ENCODE measurements at regions not wholly inside any gene's neighbourhood (a gene's known extent, or its start where the extent isn't known, plus 50 kb on each side); places are given as distances from the start of the nearest gene placed in this dataset.
"Not testable (repeated sequence)": the region's sequence is repeated elsewhere in the genome, so short reads cannot be mapped to it uniquely, and the experiment has no call there.

DNA sequence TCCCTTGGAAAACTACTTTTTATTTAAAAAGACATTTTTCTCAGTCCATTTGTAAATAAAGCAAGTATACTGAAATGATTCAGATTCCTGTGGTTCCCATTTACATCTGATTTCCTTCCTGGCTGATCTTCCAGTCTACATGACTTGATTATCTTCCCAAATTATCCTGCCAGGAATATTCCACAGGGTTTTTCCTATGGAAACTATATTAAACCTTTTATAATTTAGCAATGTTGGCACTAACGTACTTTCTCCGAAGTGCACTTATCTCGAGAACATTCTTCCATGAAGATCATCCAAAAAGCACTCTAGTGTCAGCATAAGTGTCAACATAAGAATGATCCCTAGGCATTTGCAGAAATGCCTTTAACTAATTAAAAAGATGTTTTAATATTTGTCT lies 347.7 kb upstream of the KIF2B start:
- no peak for DNase-seq

DNA sequence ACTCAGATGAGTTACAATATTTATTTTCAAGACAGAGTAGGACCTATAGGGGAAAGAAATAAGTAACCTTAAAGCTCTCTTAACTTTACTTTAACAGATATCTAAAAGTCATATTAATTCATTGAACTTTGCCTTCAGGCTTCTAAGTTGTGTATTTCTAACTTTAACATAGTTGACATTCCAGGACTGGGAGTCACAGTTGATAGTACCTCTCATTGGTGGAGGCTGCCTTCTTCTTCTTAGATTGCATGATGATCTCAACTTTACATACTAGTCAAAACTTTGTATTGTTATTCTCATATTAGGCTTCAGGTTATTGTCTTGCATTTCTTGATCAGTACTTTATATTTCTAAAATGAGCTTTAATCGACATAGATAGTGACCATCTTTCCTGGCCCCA lies 350.1 kb upstream of the KIF2B start:
- DNase-seq, result no peak

DNA sequence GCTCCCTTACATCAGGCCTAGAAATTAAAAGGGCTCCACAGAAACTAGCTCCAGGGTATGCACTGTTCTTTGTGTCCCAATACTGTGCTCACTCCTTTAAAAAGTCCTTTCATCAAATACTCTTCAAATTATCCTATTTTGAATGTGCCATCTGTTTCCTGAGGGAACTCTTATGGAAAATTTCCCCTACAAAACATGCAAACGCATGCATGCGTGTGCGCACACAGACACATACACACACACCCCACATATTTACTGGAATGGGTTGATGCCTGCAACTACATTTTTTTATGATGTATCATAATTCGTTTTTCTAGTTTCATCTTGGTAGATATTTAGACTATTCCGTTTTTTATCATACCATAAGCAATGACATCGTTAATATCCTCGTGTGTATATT lies 351.2 kb upstream of the KIF2B start:
- DNase-seq, result no peak

DNA sequence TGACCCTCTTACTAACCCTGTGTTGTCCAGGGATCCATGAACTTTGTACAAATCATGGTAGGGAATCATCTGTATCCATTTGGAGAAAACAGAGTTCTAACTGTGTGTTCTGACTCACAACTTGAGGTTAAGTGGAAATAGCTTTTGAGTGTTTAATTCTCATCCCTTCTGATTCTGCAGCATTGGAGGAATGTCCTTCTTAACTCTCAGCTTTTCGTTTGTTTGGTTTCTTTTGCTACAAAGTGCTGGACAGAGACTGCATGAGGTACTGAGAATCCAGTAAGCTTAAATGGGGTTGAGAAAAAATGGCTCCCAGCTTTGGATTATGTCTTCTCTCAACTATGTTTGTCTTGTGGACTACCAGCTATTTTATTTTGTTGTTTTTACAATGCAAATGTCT lies 352.1 kb upstream of the KIF2B start:
- no peak for DNase-seq

DNA sequence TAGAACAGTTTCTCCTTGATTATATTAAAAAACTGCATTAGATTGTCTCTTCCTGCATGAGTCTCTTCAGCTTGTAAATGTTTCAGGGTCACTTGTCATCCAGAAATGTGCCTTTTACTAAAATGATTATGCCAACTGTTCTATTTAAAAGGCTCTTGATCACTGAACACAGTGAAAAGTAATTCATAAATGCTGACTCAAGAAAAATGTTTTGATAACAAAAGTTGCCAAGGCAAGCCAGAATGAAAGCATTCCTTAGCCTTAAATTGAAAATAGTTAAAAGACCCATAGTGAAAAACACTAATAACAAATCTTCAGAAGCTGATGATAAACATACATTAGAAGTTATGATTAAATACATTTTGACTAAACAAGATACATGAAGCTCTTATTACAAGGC lies 356.0 kb upstream of the KIF2B start:
- DNase-seq, result no peak

DNA sequence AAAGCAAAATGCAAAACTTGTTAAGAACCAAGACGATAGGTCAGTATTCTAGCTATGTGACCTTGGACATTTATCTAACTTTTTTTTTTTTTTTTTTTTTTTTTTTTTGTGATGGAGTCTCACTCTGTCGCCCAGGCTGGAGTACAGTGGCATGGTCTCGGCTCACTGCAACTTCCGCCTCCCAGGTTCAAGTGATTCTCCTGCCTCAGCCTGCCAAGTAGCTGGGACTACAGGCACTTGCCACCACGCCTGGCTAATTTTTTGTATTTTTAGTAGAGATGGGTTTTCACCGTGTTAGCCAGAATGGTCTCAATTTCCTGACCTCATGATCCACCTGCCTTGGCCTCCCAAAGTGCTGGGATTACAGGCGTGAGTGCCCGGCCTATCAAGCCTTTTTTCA lies 358.3 kb upstream of the KIF2B start:
- not testable (repeated sequence) for DNase-seq

DNA sequence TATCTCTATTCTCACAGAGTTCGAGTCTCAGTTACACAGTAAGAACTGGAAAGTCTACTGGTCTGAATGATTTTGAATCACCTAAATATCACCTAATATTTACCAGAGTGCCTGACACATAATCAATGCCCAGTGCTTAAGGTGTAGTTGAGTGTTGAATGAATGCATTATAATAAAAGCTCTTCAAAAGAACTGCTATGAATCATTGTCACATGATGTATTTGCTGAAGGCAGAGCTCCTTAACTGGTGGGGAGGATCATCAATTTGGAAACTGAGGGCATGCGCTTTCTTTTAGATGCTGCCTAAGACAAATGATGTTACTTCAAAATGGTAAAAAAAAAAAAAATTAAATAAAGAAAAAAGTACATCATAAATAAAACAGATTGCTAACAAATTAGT lies 359.4 kb upstream of the KIF2B start:
- no peak for DNase-seq

DNA sequence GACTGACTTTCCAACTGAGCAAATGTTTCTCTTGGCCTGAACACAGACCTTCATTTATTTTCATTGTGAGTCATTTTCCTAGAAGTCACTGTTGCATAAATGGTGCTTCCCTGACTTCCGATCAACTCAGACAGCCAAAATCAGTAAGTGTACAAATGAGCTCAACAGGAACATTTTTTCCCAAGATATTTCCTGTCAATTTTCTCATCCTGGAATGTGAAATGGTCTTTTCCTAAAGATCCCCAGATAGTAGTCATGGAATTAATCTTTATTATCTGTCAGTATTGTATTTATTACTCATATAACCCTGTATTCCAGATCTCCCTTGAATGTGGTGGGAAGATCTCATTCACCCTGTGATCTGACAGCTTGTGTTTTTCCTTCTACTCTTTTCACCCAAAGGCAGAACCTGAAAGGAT lies 360.3 kb upstream of the KIF2B start:
- DNase-seq, result no peak

DNA sequence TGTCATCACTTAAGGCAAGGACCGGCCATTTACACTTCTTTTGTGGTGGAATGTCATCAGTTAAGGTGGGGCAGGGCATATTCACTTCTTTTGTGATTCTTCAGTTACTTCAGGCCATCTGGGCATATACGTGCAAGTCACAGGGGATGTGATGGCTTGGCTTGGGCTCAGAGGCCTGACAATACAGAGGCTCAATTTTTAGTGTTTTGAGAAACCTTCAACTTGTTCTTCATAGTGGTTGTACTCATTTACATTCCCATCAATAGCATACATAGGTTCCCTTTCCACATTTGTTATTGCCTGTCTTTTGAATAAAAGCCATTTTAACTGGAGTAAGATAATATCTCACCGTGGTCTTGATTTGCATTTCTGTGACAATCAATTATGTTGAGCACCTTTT lies 366.8 kb upstream of the KIF2B start:
- not testable (repeated sequence) for DNase-seq

DNA sequence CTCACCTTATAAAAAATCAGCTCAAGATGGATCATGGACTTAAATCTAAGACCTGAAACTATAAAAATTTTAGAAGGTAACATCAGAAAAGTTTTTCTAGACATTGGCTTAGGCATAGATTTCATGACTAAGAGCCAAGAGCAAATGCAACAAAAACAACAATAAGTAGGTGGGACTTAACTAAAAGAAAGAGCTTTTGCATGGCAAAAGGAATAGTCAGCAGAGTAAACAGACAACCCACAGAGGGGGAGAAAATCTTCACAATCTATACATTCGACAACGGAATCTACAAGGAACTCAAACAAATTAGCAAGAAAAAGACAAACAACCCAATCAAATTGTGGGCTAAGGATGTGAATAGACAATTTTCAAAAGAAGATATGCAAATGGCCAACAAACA lies 368.4 kb upstream of the KIF2B start:
- DNase-seq, result no peak

DNA sequence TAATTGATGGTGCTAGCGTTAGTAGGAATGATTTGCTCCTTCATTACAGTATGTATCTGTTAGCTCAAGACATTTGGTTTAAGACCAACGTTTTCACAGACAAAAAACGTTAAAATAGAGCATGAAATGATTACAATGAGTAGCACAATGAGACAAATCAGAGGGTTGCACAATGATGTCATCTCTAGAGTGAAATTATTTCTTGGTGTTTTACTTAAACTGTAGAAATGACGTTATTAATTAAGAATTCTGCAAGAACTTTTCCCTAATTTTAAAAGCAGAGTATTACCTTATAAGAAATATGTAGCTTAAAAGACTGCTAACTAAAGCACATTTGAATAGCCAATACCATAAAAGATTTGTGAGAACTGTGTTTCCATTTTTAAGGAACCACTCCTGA lies 373.4 kb upstream of the KIF2B start:
- no peak for DNase-seq

DNA sequence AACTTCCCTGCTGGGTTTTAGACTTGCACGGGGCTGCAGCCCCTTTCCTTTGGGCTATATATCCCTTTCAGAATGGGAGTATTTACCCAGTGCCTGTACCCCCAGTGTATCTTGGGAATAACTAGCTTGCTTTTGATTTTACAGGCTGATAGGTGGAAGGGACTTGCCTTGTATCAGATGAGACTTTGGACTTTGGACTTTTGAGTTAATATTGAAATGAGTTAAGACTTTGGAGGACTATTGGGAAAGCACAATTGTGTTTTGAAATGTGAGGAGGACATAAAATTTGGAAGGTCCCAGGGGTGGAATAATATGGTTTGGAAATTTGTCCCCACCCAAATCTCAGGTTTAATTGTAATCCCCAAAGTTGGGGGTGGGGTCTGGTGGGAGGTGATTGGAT lies 393.8 kb upstream of the KIF2B start:
- no peak for DNase-seq

DNA sequence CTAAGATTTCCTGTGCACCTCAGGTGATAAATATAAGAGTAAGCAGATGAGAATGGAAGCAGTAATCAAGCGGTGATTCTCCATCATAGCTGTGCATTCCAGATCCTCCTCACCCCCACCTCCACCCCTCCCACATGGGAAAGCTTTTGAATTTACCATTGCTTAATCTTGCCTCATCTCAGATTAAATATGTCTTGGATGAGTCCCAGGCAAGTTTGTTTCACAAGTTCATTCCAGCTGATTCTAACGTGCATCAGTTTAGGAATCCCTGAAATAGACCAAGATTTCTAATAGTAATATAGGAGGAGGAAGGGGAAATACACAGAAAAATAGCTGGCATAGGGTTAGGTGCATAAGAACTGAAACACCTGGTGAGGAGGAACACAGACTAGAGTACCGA lies 396.2 kb upstream of the KIF2B start:
- no peak for DNase-seq

DNA sequence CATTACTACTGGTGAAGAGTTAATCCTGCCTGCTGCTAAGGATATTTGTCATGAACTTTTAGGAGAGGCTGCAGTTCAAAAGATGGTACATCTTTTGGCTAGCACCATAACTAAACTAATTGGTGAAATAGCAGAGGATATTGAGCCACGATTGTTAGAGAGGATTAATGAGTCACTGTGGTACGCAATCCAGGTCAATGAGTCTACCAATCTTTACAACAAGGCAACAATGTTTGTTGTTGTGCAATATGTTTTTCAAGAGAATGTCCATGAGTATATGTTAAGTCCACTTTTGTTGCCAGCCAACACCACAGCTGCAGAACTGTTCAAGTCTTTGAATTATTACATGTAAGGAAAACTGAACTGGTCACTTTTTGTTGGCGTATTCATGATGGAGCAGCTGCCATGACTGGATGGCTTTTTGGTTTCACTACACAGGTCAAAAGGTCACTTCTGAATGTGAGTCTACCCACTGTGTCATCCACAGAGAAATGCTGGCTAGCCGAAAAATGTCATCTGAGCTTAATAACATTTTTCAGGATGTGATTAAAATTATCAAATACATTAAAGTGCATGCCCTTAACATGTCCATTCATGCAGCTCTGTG lies 402.6 kb upstream of the KIF2B start:
- DNase-seq, result no peak

DNA sequence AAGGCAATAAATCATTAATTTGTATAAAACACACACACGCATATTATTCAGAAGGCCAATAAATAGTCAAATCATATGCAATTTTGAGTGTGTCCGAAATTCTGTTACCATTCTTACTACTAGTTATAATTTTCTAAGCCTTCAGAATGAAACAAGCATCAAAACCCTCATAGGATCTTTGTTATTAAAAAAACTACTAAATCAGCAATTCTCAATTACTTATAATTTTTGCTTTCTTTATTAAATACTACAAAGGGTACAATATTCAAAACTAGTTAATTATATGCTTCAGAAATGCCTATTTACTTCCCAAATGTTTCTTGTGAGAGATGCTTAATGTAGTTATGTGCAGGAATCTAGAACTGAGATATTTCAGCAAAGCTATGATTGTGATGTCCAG lies 413.1 kb upstream of the KIF2B start:
- no peak for DNase-seq

DNA sequence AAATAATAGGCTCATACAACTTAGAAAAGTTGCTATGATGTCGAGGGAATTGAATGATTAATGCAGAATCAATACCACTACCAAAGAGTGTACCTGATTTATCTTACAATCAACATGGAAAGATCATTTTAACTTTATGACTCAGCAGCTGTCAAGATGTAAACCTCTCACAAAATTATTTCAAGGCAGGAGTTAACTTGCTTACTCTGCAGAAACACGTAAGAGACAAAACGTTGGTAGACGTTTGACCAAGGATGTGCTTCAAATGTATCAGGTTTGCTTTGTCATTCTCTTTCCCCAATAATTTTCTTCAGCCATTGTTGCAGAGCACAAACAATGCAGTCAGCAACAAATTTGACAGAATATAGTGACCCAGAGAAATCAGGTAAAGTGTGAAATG lies 415.8 kb upstream of the KIF2B start:
- no peak for DNase-seq

DNA sequence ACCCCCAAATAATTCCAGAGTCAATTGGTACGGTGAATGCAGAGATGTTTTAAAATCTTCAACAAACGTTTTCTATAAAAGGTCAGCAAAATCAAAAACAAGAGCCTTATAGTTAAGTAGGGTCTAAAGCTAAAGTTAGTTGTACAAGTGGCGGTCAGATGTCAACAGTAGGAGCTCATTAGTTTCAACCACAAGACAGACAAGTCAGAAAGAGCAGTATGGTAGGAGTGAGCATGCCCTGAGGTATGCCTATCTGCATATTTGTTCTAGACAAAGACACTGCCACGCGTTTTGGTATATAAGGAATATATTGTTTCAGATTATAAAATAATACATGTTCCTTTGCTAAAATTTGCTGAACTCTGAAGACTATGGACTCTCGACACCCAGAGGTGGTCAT lies 431.5 kb upstream of the KIF2B start:
- no peak for DNase-seq

DNA sequence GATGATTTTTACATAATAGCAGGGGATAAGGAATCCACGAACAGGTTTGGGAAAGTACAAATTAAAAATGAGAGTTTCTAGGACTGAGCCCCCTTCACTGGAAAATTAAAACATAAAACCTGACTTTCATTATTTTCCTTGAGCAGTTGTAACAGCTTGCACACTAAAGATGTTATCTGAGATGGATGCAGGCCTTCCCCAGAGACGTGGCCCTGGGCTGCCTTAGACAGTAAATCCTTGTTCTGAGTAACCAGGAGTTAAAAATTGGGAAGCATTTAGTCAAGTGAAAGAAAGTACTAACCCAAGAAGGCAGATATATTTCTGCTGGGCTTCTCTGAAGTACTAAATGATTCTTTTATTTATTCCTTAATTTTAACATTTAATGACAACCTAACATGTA lies 432.2 kb upstream of the KIF2B start:
- no peak for DNase-seq

DNA sequence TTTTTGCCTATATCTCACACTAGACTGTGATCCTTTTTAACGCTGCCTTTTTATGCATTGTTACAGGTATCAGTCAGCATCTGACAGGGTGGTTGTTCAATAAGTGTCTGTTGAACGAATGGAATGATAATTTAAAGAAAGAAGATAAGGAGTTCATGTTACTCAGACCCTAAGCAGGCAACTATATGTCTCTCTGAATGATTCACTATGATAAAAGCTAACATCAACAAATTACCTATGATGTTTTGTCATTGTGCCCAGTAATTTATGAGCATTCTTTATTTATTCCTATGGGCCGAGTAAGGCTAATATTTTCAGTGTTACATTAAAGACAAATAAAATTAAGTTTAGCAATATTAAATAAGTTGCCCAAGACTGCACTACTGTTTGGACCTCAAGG lies 435.0 kb upstream of the KIF2B start:
- DNase-seq, result no peak

DNA sequence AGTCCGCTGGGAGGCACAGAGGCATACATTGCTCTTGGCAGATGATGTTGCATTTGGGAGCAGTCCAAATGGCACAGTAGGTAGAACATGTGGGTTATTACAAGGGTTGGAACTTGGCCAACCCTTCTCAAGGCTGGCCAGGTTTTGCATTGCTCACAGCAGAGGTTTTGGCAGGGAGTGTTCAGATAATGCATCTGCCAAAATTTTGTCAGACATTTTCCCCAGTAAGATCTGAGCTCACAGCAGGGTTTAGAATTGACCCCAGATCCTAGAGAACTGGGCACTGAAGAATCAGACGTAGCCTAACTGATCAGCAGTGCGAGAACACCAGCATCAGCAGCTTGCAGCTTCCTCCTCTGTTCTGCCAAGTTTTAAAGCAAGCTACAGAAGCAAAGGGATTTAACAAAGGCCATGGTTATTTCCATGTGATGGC lies 468.8 kb upstream of the KIF2B start:
- peak; percentile 96 for DNase-seq

DNA sequence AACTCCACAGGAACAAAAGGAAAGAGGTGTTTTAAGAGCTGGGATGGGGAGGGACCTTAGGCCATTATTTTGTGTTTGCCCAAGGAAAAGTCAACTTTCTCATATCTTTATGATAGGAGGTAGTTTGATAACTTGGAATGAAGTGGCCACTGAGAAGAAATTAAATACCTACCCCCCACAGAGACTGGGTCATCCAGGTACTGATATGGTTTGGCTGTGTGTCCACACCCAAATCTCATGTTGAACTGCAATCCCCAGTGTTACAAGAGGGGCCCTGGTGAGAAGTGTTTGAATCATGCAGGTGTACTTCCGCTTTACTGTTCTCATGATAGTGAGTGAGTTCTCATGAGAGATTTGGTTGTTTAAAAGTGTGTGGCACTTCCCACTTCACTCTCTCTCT lies 477.9 kb upstream of the KIF2B start:
- DNase-seq, result no peak

DNA sequence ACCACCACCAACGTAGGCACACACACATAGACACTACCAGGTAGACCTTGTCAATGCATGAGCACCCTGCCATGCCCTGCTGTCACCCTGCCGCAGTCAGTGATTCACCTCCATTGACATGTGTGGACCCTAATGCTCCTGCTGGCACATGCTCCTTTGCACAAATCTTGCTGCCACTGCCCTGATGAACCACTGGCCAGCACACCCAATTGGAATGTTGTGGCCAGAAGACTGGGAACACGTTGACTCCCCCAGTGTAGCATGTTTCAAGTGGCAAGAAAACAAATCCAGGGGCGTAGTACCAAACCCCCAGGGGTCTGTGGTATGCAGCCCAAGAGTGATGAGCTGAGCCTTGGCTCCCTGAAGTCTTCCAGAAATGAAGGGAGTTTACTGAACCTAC lies 486.4 kb upstream of the KIF2B start:
- no peak for DNase-seq

DNA sequence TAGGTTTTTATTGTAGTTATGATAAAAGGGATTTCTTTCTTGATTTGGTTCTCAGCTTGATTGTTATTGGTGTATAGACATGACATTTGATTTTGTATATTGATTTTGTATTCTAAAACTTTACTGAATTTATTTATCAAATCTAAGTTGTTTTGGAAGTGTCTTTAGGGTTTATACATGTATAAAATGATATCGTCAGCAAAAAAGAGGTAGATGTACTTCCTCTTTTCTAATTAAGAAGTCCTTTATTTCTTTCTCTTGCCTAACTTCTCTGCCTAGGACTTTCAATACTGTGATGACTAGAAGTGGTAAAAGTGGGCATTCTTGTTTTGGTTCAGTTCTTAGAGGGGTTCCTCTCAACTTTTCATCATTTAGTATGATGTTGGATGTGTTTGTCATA lies 487.3 kb upstream of the KIF2B start:
- no peak for DNase-seq

DNA sequence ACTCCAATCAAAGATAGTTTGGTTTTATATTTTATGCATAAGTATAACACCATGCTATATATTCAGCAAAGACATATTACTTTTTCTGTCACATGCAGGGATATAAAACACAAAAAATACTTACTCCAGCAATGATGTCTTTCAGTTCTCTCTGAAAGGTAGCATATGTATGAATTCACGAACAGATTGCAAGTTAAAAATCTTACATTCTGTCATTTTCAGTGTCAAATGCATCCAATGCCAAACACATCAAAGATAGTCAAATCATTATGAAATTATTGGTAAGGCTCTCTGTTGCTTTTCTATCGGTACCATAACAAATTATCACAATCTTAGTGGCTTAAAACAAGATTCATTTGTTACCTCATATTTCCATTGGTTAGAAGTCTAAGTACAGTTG lies 492.0 kb upstream of the KIF2B start:
- no peak for DNase-seq

DNA sequence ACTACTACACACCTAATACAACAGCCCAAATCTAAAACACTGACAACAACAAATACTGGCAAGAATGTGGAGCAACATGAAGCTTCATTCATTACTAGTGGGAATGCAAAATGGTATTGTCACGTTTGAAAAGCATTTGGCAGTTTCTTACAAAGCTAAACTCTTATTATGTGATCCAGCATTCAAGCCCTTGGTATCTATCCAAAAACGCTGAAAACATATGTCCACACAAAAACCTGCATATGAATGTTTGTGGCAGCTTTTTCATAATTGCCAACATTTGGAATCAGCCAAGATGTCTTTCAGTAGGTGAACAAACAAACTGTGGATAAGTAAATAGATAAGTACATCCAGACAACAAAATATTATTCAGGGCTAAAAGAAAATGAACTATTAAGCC lies 501.1 kb upstream of the KIF2B start:
- no peak for DNase-seq

DNA sequence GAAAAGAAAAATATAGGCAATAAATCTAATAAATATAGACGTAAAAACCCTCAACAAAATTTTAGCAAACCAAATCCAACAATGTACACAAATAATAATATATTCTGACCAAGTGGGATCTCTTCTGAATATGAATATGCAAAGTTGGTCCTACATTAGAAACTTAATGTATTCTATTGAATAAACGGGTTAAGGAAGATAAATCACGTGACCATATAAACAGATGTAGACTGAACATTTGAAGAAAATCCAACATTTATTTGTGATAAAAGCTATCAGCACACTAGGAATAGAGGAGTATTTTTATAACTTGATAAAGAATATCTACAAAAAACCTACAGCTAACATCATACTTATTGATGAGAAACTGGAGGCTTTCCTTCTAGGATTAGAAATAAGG lies 502.8 kb upstream of the KIF2B start:
- no peak for DNase-seq
